ENCODE measurements at regions not wholly inside any gene's neighbourhood (a gene's known extent, or its start where the extent isn't known, plus 50 kb on each side); places are given as distances from the start of the nearest gene placed in this dataset.

GRCh38 chr1:239155466-239156091 is 230.8 kb upstream of the CHRM3 start:
- no peaks in the 10 kb centered on the region for H3K79me2 ChIP-seq (replicated peaks; ENCODE audit: insufficient read depth, low read length)
- H3K9me3 ChIP-seq (ENCODE audit: low read length), result no peaks in the 10 kb centered on the region

GRCh38 chr1:239151937-239152336 is 234.4 kb upstream of the CHRM3 start:
- Histone ChIP-seq H2AFZ (ENCODE audit: low read depth, low read length) (no peak overlapping the region), H3K9me2 (ENCODE audit: insufficient read depth, low read length) (no peaks in the 10 kb centered on the region), H3F3A (ENCODE audit: insufficient read depth, low read length, poor library complexity, severe bottlenecking) (no peaks in the 10 kb centered on the region), H3K27ac (ENCODE audit: low read length) (no peak overlapping the region), H3K4me2 (ENCODE audit: low read length) (no peak overlapping the region), H3K36me3 (ENCODE audit: insufficient read depth, low read length) (no peaks in the 10 kb centered on the region), H3K9me3 (ENCODE audit: low read length) (no peaks in the 10 kb centered on the region), H3K79me2 (replicated peaks; ENCODE audit: insufficient read depth, low read length) (no peaks in the 10 kb centered on the region), H3K4me3 (ENCODE audit: low read length) (no peak overlapping the region), H4K20me1 (ENCODE audit: insufficient read depth) (no peaks in the 10 kb centered on the region), H3K27me3 (ENCODE audit: insufficient read depth, low read depth, low read length) (no peaks in the 10 kb centered on the region), H3K9ac (ENCODE audit: low read length) (no peak overlapping the region)
- TF ChIP-seq RAD21 (conservative IDR thresholded peaks at IDR 0.05), result no peak
- no peak for TF ChIP-seq EZH2 (IDR thresholded peaks at IDR 0.05; ENCODE audit: borderline replicate concordance, insufficient read depth, low read length, poor library complexity, severe bottlenecking)
- no peak for TF ChIP-seq POLR2AphosphoS5 (IDR thresholded peaks at IDR 0.05)
- no peak for TF ChIP-seq TAF1 (IDR thresholded peaks at IDR 0.05; ENCODE audit: low read depth)
- TF ChIP-seq CTCF (IDR thresholded peaks at IDR 0.05; ENCODE audit: poor library complexity, severe bottlenecking), result no peak
- no peak for TF ChIP-seq EP300 (conservative IDR thresholded peaks at IDR 0.05; ENCODE audit: poor library complexity, severe bottlenecking)
- TF ChIP-seq SMC3 (conservative IDR thresholded peaks at IDR 0.05; ENCODE audit: poor library complexity), result no peak
- TF ChIP-seq MXI1 (conservative IDR thresholded peaks at IDR 0.05; ENCODE audit: poor library complexity, severe bottlenecking), result no peak

More at GRCh38 chr1:239155466-239156091, 230.8 kb upstream of the CHRM3 start:
- Histone ChIP-seq H3K27ac (ENCODE audit: low read length) (no peak overlapping the region), H3K4me2 (ENCODE audit: low read length) (no peak overlapping the region), H3K9ac (ENCODE audit: low read length) (no peak overlapping the region), H3K9me2 (ENCODE audit: insufficient read depth, low read length) (no peaks in the 10 kb centered on the region), H2AFZ (ENCODE audit: low read depth, low read length) (no peak overlapping the region), H3K36me3 (ENCODE audit: insufficient read depth, low read length) (no peaks in the 10 kb centered on the region), H4K20me1 (ENCODE audit: insufficient read depth) (no peaks in the 10 kb centered on the region), H3F3A (ENCODE audit: insufficient read depth, low read length, poor library complexity, severe bottlenecking) (no peaks in the 10 kb centered on the region), H3K27me3 (ENCODE audit: insufficient read depth, low read depth, low read length) (no peaks in the 10 kb centered on the region), H3K4me3 (ENCODE audit: low read length) (no peak overlapping the region)
- TF ChIP-seq SMC3 (conservative IDR thresholded peaks at IDR 0.05; ENCODE audit: poor library complexity) (no peak), EP300 (conservative IDR thresholded peaks at IDR 0.05; ENCODE audit: poor library complexity, severe bottlenecking) (no peak), EZH2 (IDR thresholded peaks at IDR 0.05; ENCODE audit: borderline replicate concordance, insufficient read depth, low read length, poor library complexity, severe bottlenecking) (no peak), RAD21 (conservative IDR thresholded peaks at IDR 0.05) (no peak), MXI1 (conservative IDR thresholded peaks at IDR 0.05; ENCODE audit: poor library complexity, severe bottlenecking) (no peak), REST (IDR thresholded peaks at IDR 0.05; ENCODE audit: borderline replicate concordance) (no peak), POLR2AphosphoS5 (IDR thresholded peaks at IDR 0.05) (no peak), TAF1 (IDR thresholded peaks at IDR 0.05; ENCODE audit: low read depth) (no peak), CTCF (IDR thresholded peaks at IDR 0.05; ENCODE audit: poor library complexity, severe bottlenecking) (no peak)

All from neural cell (in vitro differentiated cells).